GM19395 (cell line): ENCODE measurements at regions not wholly inside any gene's neighbourhood (a gene's known extent, or its start where the extent isn't known, plus 50 kb on each side); places are given as distances from the start of the nearest gene placed in this dataset.
"Not testable (repeated sequence)": the region's sequence is repeated elsewhere in the genome, so short reads cannot be mapped to it uniquely, and the experiment has no call there.

Source experiments
- ATAC-seq: cut with Tn5 transposase; IDR thresholded peaks from one replicate; pipeline ENCODE4 v1.9.1; 2021; ENCODE audit warnings: mild to moderate bottlenecking, moderate library complexity; ENCODE audit not compliant: unreplicated experiment

- no peak for ATAC-seq
Measured at GRCh38 chr18:22790545-22791309, 142.4 kb upstream of the RBBP8 start.

GRCh38 chr18:22791310-22791610, 141.9 kb upstream of the RBBP8 start:
- no peak for ATAC-seq

GRCh38 chr18:22796113-22796512, 137.0 kb upstream of the RBBP8 start:
- ATAC-seq: no peak

- no peak for ATAC-seq
Measured at GRCh38 chr18:22800551-22800951, 132.6 kb upstream of the RBBP8 start.

GRCh38 chr18:22813648-22814328, 119.3 kb upstream of the RBBP8 start:
- no peak for ATAC-seq

GRCh38 chr18:22814329-22814703, 118.8 kb upstream of the RBBP8 start:
- ATAC-seq: no peak

- ATAC-seq: no peak
Measured at GRCh38 chr18:22816266-22817176, 116.6 kb upstream of the RBBP8 start.

- no peak for ATAC-seq
Measured at GRCh38 chr18:22817844-22818243, 115.3 kb upstream of the RBBP8 start.

GRCh38 chr18:22822024-22822423, 111.1 kb upstream of the RBBP8 start:
- ATAC-seq: no peak

- ATAC-seq: peak; percentile 95
Measured at GRCh38 chr18:22822841-22823508, 110.2 kb upstream of the RBBP8 start.

- ATAC-seq: no peak
Measured at GRCh38 chr18:22826726-22827125, 106.4 kb upstream of the RBBP8 start.

- ATAC-seq: no peak
Measured at GRCh38 chr18:22827216-22827615, 105.9 kb upstream of the RBBP8 start.

- no peak for ATAC-seq
Measured at GRCh38 chr18:22827741-22828140, 105.4 kb upstream of the RBBP8 start.

- no peak for ATAC-seq
Measured at GRCh38 chr18:22828171-22828570, 105.0 kb upstream of the RBBP8 start.

GRCh38 chr18:22828583-22828982, 104.5 kb upstream of the RBBP8 start:
- ATAC-seq: not testable (repeated sequence)

- ATAC-seq: no peak
Measured at GRCh38 chr18:22829781-22830180, 103.3 kb upstream of the RBBP8 start.

GRCh38 chr18:22830511-22830910, 102.6 kb upstream of the RBBP8 start:
- no peak for ATAC-seq

GRCh38 chr18:22831441-22831904, 101.7 kb upstream of the RBBP8 start:
- no peak for ATAC-seq

GRCh38 chr18:22836932-22837331, 96.2 kb upstream of the RBBP8 start:
- no peak for ATAC-seq

GRCh38 chr18:22838221-22838620, 94.9 kb upstream of the RBBP8 start:
- no peak for ATAC-seq
